OCI-LY1 (cell line): ENCODE measurements at regions not wholly inside any gene's neighbourhood (a gene's known extent, or its start where the extent isn't known, plus 50 kb on each side); places are given as distances from the start of the nearest gene placed in this dataset.
"Not testable (repeated sequence)": the region's sequence is repeated elsewhere in the genome, so short reads cannot be mapped to it uniquely, and the experiment has no call there.

Source experiments
- H2AFZ ChIP-seq: fragments of 200-600 bp; sonication (generic), shearing (Covaris generic); 2 replicates; pipeline ENCODE4 v1.6.0; 2014; ENCODE audit warnings: antibody characterized with exemption, mild to moderate bottlenecking, low read length
- H3F3A ChIP-seq: fragments of 200-600 bp; sonication (generic), shearing (Covaris generic); 2 replicates; pipeline ENCODE4 v1.6.0; 2014; ENCODE audit warnings: mild to moderate bottlenecking, antibody characterized with exemption, low read length, moderate library complexity; ENCODE audit not compliant: insufficient read depth
- H3K27ac ChIP-seq: fragments of 200-600 bp; sonication (generic); 2 replicates; pipeline ENCODE4 v1.5.1; 2014; ENCODE audit warnings: low read length, mixed run types, mild to moderate bottlenecking, low read depth; ENCODE audit not compliant: poor library complexity, severe bottlenecking
- H3K27me3 ChIP-seq: fragments of 200-600 bp; sonication (generic); 2 replicates; pipeline ENCODE4 v1.6.0; 2014; ENCODE audit warnings: antibody characterized with exemption, mild to moderate bottlenecking, low read length, moderate library complexity; ENCODE audit not compliant: insufficient read depth
- H3K36me3 ChIP-seq: fragments of 200-600 bp; sonication (generic); 2 replicates; pipeline ENCODE4 v1.6.1; 2014; ENCODE audit warnings: mild to moderate bottlenecking, antibody characterized with exemption, low read length, moderate library complexity, mixed read lengths; ENCODE audit not compliant: insufficient read depth
- H3K4me1 ChIP-seq: fragments of 200-600 bp; sonication (generic); 2 replicates; pipeline ENCODE4 v1.5.1; 2014; ENCODE audit warnings: mild to moderate bottlenecking, low read length, moderate library complexity; ENCODE audit not compliant: insufficient read depth, severe bottlenecking
- H3K4me2 ChIP-seq: fragments of 200-600 bp; sonication (generic), shearing (Covaris generic); 2 replicates; pipeline ENCODE4 v1.6.1; 2014; ENCODE audit warnings: low read length
- H3K4me3 ChIP-seq: fragments of 200-600 bp; sonication (generic); 2 replicates; pipeline ENCODE4 v1.5.1; 2014; ENCODE audit warnings: low read length, low read depth, mild to moderate bottlenecking, mixed read lengths; ENCODE audit not compliant: poor library complexity, severe bottlenecking
- H3K79me2 ChIP-seq: fragments of 200-600 bp; shearing (Covaris generic); 2 replicates; pipeline ENCODE4 v1.6.1; 2016; ENCODE audit warnings: mixed run types, low read length, mixed read lengths; ENCODE audit not compliant: insufficient read depth
- H3K9ac ChIP-seq: fragments of 200-600 bp; sonication (generic), shearing (Covaris generic); 2 replicates; pipeline ENCODE4 v1.6.1; 2014; ENCODE audit warnings: mild to moderate bottlenecking, low read length, mixed read lengths
- H3K9me2 ChIP-seq: fragments of 200-600 bp; sonication (generic), shearing (Covaris generic); 2 replicates; pipeline ENCODE4 v1.6.1; 2014; ENCODE audit warnings: low read depth, mild to moderate bottlenecking, low read length, mixed read lengths
- H3K9me3 ChIP-seq: fragments of 200-600 bp; shearing (Covaris generic); 2 replicates; pipeline ENCODE4 v1.6.1; 2014; ENCODE audit warnings: low read length, mixed read lengths
- H4K20me1 ChIP-seq: fragments of 200-600 bp; sonication (generic), shearing (Covaris generic); 2 replicates; pipeline ENCODE4 v1.6.0; 2016; ENCODE audit warnings: mild to moderate bottlenecking, low read length; ENCODE audit not compliant: insufficient read depth
- EZH2 ChIP-seq: fragments of 200-600 bp; sonication (generic), shearing (Covaris generic); IDR thresholded peaks from 2 replicates; pipeline ENCODE4 v1.8.0; 2017; ENCODE audit warnings: borderline replicate concordance, mixed run types, mild to moderate bottlenecking, antibody characterized with exemption, low read length, moderate library complexity, mixed read lengths
- TF ChIP-seq, protein P1 (sequence below): fragments of 200-600 bp; sonication (generic), shearing (Covaris generic); IDR thresholded peaks from 2 replicates; pipeline ENCODE4 v1.5.1; 2017; ENCODE audit warnings: mild to moderate bottlenecking, antibody characterized with exemption, low read length, moderate library complexity, mixed read lengths

DNA sequence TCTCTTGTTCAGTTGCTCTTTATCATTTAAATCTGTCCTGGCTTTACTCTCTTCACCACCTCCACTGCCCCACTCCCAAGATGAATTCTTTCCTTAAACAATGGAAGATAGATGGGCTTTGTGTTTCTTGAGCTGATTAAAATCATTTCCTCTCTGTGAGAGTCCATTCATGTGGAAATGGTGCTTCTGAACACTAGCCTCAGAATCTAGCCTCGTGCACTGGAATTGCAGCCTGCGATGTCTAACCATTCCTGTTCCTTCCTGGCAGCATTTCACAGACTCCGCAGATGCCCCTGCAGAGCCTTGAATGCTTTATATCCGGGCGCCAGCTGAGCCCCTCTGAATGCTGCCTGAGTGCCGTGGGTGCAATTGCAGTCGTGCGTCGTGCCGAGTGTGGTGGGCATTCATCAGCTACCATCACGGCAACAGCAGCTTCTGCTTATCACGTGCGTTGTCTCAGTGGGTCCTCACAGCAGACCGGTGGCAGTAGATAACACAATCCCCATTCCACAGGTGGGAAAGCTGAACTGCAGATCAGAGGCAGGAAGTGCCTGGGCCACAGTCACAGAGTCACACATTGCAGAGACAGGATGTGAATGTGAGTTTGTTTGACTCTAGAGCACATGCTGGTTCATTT, 172.8 kb upstream of the WSCD1 start:
- TF ChIP-seq, protein P1, sequence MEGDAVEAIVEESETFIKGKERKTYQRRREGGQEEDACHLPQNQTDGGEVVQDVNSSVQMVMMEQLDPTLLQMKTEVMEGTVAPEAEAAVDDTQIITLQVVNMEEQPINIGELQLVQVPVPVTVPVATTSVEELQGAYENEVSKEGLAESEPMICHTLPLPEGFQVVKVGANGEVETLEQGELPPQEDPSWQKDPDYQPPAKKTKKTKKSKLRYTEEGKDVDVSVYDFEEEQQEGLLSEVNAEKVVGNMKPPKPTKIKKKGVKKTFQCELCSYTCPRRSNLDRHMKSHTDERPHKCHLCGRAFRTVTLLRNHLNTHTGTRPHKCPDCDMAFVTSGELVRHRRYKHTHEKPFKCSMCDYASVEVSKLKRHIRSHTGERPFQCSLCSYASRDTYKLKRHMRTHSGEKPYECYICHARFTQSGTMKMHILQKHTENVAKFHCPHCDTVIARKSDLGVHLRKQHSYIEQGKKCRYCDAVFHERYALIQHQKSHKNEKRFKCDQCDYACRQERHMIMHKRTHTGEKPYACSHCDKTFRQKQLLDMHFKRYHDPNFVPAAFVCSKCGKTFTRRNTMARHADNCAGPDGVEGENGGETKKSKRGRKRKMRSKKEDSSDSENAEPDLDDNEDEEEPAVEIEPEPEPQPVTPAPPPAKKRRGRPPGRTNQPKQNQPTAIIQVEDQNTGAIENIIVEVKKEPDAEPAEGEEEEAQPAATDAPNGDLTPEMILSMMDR: no peak
- TF ChIP-seq EZH2: no peak
- no peaks in the 10 kb centered on the region for H3K9me2 ChIP-seq
- no peak overlapping the region for H2AFZ ChIP-seq
- no peak overlapping the region for H3K9ac ChIP-seq
- no peaks in the 10 kb centered on the region for H3K79me2 ChIP-seq
- H3K9me3 ChIP-seq: no peaks in the 10 kb centered on the region
- no peaks in the 10 kb centered on the region for H4K20me1 ChIP-seq
- no peaks in the 10 kb centered on the region for H3K36me3 ChIP-seq
- H3F3A ChIP-seq: no peaks in the 10 kb centered on the region
- no peak overlapping the region for H3K4me3 ChIP-seq
- H3K4me2 ChIP-seq: no peak overlapping the region
- no peaks in the 10 kb centered on the region for H3K4me1 ChIP-seq
- H3K27ac ChIP-seq: no peak overlapping the region
- no peaks in the 10 kb centered on the region for H3K27me3 ChIP-seq

DNA sequence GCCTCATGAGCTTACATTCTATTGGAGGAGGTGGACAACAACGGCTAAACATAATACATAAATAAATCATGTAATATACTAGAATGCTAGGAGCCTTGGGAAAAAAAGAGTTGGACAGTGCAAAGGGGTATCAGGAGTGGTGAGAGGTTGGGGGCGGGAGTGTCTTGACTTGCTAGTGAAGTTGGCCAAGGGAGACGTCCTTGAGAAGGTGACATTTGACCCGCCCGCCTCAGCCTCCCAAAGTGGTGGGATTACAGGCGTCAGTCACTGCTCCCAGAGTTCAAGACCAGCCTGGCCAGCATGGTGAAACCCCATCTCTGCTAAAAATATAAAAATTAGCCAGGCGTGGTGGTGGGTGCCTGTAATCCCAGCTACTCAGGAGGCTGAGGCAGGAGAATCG, 172.2 kb upstream of the WSCD1 start:
- H3K4me2 ChIP-seq, H3K9me2 ChIP-seq: not testable (repeated sequence)

DNA sequence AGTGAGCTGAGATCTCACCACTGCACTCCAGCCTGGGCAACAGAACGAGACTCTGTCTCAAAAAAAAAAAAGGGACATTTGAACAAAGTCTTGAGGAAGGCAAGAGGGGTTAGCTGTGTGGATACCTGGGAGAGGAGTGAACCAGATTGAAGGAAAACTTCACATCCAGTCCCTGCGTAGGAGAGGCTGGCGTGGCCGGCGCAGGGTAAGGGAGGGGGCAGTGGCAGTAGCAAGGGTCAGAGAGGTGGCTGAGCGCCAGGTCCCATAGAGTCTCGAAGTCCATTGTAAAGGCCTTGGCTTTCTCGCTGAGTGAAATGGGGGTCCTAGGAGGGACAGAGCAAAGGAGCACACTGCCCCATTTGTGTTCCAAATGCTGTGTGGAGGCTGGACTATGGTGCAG, 171.8 kb upstream of the WSCD1 start:
- H3K36me3 ChIP-seq: no peaks in the 10 kb centered on the region
- H3K9me3 ChIP-seq: no peaks in the 10 kb centered on the region
- no peak overlapping the region for H3K4me3 ChIP-seq
- no peaks in the 10 kb centered on the region for H4K20me1 ChIP-seq
- H3K9ac ChIP-seq: no peak overlapping the region
- no peak overlapping the region for H3K4me2 ChIP-seq
- H3K27ac ChIP-seq: no peak overlapping the region
- TF ChIP-seq, protein P1: no peak
- TF ChIP-seq EZH2: no peak
- H3K9me2 ChIP-seq: no peaks in the 10 kb centered on the region
- no peaks in the 10 kb centered on the region for H3K4me1 ChIP-seq
- H3K27me3 ChIP-seq: no peaks in the 10 kb centered on the region
- H3K79me2 ChIP-seq: no peaks in the 10 kb centered on the region
- no peak overlapping the region for H2AFZ ChIP-seq
- no peaks in the 10 kb centered on the region for H3F3A ChIP-seq

More for the DNA sequence above, 172.2 kb upstream of the WSCD1 start:
- H3K27me3 ChIP-seq, H3K79me2 ChIP-seq, H3K4me3 ChIP-seq, H3K4me1 ChIP-seq, H3K9ac ChIP-seq, H3F3A ChIP-seq, H3K9me3 ChIP-seq, H3K36me3 ChIP-seq, H2AFZ ChIP-seq, H3K27ac ChIP-seq, H4K20me1 ChIP-seq: not testable (repeated sequence)

DNA sequence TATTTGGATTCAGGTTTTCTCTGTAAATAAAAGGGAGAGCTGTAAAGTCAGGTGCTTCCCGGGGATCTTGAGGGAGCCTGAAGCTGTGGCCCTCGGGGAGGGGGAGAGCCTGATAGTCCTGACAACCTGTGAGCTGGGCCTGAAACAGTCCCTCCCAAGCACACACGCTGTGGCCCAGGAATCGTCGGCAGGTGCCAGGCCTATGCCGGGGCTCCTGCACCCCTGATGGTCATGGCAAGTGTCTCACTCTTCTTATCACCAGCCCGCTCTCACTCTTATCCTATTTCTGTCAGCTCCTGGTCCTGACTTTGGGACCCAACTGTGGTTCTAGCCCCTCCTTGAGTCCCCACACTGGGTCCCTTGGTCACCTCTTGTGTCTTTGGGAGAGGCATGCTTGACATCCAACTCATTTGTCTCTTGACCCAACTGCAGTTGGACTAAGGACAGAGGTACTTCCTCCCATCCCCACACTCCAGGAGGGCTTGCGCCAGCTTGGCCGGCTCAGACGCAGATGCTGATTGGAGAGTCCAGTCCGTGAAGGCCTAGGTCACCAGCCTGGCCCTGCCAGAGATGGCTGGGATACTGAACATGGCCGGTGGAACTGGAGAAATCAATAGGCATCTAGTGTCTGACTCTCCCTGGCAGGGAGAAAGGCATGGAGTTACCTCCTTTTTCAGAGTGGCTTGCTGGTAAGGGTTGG, 170.5 kb upstream of the WSCD1 start:
- Histone ChIP-seq H3K9me2 (no peaks in the 10 kb centered on the region), H3K36me3 (no peaks in the 10 kb centered on the region), H3K4me2 (no peak overlapping the region), H2AFZ (no peak overlapping the region), H3K79me2 (no peaks in the 10 kb centered on the region), H3F3A (no peaks in the 10 kb centered on the region), H3K9ac (no peak overlapping the region), H4K20me1 (no peaks in the 10 kb centered on the region), H3K4me1 (no peaks in the 10 kb centered on the region), H3K4me3 (no peak overlapping the region), H3K27ac (no peak overlapping the region), H3K9me3 (0 out of 2 replicates have a peak, but pooled peaks cover 5% of the 10 kb centered on the region), H3K27me3 (no peaks in the 10 kb centered on the region)
- TF ChIP-seq, protein P1: no peak
- no peak for TF ChIP-seq EZH2
